ENCODE measurements at regions not wholly inside any gene's neighbourhood (a gene's known extent, or its start where the extent isn't known, plus 50 kb on each side); places are given as distances from the start of the nearest gene placed in this dataset.

GRCh38 chr9:1604942-1605560 lies 410.1 kb upstream of the SMARCA2 start:
- H3K4me3 ChIP-seq (ENCODE audit: low read depth, low read length), result no peak overlapping the region
- no peaks in the 10 kb centered on the region for H3K36me3 ChIP-seq (ENCODE audit: control insufficient read depth, insufficient read depth, low read length)
- no peaks in the 10 kb centered on the region for H3K27me3 ChIP-seq (ENCODE audit: control insufficient read depth, insufficient read depth, low read length)
- no peak overlapping the region for H3K9ac ChIP-seq (ENCODE audit: low read depth, low read length)
- no peaks in the 10 kb centered on the region for H3K9me3 ChIP-seq (ENCODE audit: control insufficient read depth, insufficient read depth, low read length)
- no peaks in the 10 kb centered on the region for H3K4me1 ChIP-seq (ENCODE audit: control insufficient read depth, insufficient read depth, low read length)

DNA sequence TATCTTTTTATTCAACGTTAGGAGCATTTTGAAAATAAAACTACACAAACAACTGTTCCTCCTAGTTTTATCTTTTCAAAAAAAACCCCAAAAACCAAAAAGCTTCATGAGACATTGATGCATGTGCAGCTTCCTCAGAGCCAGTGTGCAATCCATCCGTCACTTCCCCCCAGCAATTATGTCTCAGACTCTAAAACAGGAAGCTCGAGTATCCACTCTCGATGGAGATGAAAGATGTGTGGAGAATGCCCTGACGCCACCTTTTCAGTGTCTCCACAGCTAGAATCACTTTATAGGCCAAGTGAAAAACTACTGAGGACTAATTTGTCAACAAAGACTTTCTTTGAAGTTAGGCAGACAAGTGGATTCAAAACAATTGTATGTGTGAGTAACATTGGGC lies 408.9 kb upstream of the SMARCA2 start:
- H3K4me1 ChIP-seq (ENCODE audit: control insufficient read depth, insufficient read depth, low read length), result no peaks in the 10 kb centered on the region

GRCh38 chr9:1612886-1613285 lies 402.3 kb upstream of the SMARCA2 start:
- H3K36me3 ChIP-seq (ENCODE audit: control insufficient read depth, insufficient read depth, low read length), result no peaks in the 10 kb centered on the region
- no peaks in the 10 kb centered on the region for H3K9me3 ChIP-seq (ENCODE audit: control insufficient read depth, insufficient read depth, low read length)
- no peaks in the 10 kb centered on the region for H3K4me1 ChIP-seq (ENCODE audit: control insufficient read depth, insufficient read depth, low read length)
- no peaks in the 10 kb centered on the region for H3K27me3 ChIP-seq (ENCODE audit: control insufficient read depth, insufficient read depth, low read length)
- H3K9ac ChIP-seq (ENCODE audit: low read depth, low read length), result no peak overlapping the region
- no peak overlapping the region for H3K4me3 ChIP-seq (ENCODE audit: low read depth, low read length)

More for the DNA sequence above, 408.9 kb upstream of the SMARCA2 start:
- Histone ChIP-seq H3K36me3 (ENCODE audit: control insufficient read depth, insufficient read depth, low read length) (no peaks in the 10 kb centered on the region), H3K27me3 (ENCODE audit: control insufficient read depth, insufficient read depth, low read length) (no peaks in the 10 kb centered on the region), H3K4me3 (ENCODE audit: low read depth, low read length) (no peak overlapping the region), H3K9ac (ENCODE audit: low read depth, low read length) (no peak overlapping the region), H3K9me3 (ENCODE audit: control insufficient read depth, insufficient read depth, low read length) (no peaks in the 10 kb centered on the region)

- Histone ChIP-seq H3K9me3 (ENCODE audit: control insufficient read depth, insufficient read depth, low read length) (no peaks in the 10 kb centered on the region), H3K4me1 (ENCODE audit: control insufficient read depth, insufficient read depth, low read length) (no peaks in the 10 kb centered on the region), H3K27me3 (ENCODE audit: control insufficient read depth, insufficient read depth, low read length) (no peaks in the 10 kb centered on the region), H3K4me3 (ENCODE audit: low read depth, low read length) (no peak overlapping the region), H3K36me3 (ENCODE audit: control insufficient read depth, insufficient read depth, low read length) (no peaks in the 10 kb centered on the region), H3K9ac (ENCODE audit: low read depth, low read length) (no peak overlapping the region)
These were observed 397.7 kb upstream of the SMARCA2 start for GRCh38 chr9:1617419-1617818.

DNA sequence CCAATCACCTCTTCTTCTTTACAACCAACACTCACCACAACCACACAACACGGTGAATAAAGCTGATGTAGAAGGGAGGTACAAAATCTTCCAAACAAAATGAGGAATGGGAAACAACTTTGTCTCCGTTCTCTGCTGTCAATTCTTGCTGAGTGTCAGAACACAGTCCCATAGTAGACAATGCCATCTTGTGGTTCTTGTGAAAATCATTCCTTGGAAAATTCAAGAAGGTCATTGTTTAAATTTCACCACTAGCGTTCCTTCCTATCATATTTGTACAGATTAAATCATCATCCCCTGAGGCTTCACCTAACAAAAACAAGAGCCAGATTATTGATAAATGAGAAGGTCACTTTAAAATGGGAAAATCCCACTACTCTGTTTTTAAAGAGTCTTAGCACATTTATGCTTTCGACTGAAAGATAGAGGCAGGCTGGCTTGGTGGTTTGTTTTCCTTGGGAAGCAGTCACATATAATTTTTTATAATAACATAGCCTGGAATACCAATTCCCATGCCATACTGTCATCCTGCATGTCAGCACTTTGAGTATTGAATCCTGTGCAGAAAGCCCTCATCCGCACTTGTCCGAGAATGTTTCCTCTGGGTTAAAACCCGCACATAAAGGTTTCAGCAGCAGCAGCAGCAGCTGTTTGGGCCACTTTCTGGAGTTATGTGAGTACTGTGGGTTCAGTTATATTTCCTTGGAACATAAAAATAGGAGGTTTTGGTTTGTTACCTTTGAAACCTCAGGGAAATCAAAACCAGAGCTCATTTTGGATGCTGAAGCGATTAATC lies 395.0 kb upstream of the SMARCA2 start:
- Histone ChIP-seq H3K4me3 (ENCODE audit: low read depth, low read length) (no peak overlapping the region), H3K9ac (ENCODE audit: low read depth, low read length) (no peak overlapping the region), H3K36me3 (ENCODE audit: control insufficient read depth, insufficient read depth, low read length) (no peaks in the 10 kb centered on the region), H3K27me3 (ENCODE audit: control insufficient read depth, insufficient read depth, low read length) (no peaks in the 10 kb centered on the region), H3K4me1 (ENCODE audit: control insufficient read depth, insufficient read depth, low read length) (no peaks in the 10 kb centered on the region), H3K9me3 (ENCODE audit: control insufficient read depth, insufficient read depth, low read length) (no peaks in the 10 kb centered on the region)

GRCh38 chr9:1637401-1637800 lies 377.7 kb upstream of the SMARCA2 start:
- H3K4me3 ChIP-seq (ENCODE audit: low read depth, low read length), result no peak overlapping the region

GRCh38 chr9:1639166-1639565 lies 376.0 kb upstream of the SMARCA2 start:
- Histone ChIP-seq H3K9ac (ENCODE audit: low read depth, low read length) (no peak overlapping the region), H3K27me3 (ENCODE audit: control insufficient read depth, insufficient read depth, low read length) (no peaks in the 10 kb centered on the region), H3K4me1 (ENCODE audit: control insufficient read depth, insufficient read depth, low read length) (no peaks in the 10 kb centered on the region), H3K4me3 (ENCODE audit: low read depth, low read length) (no peak overlapping the region), H3K9me3 (ENCODE audit: control insufficient read depth, insufficient read depth, low read length) (no peaks in the 10 kb centered on the region), H3K36me3 (ENCODE audit: control insufficient read depth, insufficient read depth, low read length) (no peaks in the 10 kb centered on the region)

More at GRCh38 chr9:1637401-1637800, 377.7 kb upstream of the SMARCA2 start:
- Histone ChIP-seq H3K36me3 (ENCODE audit: control insufficient read depth, insufficient read depth, low read length) (no peaks in the 10 kb centered on the region), H3K4me1 (ENCODE audit: control insufficient read depth, insufficient read depth, low read length) (no peaks in the 10 kb centered on the region), H3K9ac (ENCODE audit: low read depth, low read length) (no peak overlapping the region), H3K9me3 (ENCODE audit: control insufficient read depth, insufficient read depth, low read length) (no peaks in the 10 kb centered on the region), H3K27me3 (ENCODE audit: control insufficient read depth, insufficient read depth, low read length) (no peaks in the 10 kb centered on the region)

DNA sequence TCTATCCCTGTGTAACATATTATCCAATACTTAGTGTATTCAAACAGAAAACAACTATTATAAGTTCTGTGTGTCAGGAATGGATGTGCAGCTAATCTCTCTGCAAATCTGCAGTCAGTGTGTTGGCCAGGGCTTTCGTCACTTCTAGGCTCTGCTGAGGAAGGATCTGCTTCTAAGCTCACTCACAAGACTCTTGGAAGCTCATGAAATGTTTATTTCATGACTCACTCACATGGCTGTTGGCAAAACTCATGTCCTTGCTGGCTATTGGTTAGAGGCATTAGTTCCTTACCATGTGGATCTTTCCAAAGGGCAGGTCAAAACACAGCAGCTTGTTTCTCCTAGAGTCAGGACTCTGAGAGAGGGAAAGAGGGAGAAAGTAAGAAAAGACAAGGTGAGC lies 367.4 kb upstream of the SMARCA2 start:
- Histone ChIP-seq H3K9ac (ENCODE audit: low read depth, low read length) (no peak overlapping the region), H3K4me1 (ENCODE audit: control insufficient read depth, insufficient read depth, low read length) (no peaks in the 10 kb centered on the region), H3K4me3 (ENCODE audit: low read depth, low read length) (no peak overlapping the region), H3K9me3 (ENCODE audit: control insufficient read depth, insufficient read depth, low read length) (no peaks in the 10 kb centered on the region), H3K27me3 (ENCODE audit: control insufficient read depth, insufficient read depth, low read length) (no peaks in the 10 kb centered on the region), H3K36me3 (ENCODE audit: control insufficient read depth, insufficient read depth, low read length) (no peaks in the 10 kb centered on the region)

DNA sequence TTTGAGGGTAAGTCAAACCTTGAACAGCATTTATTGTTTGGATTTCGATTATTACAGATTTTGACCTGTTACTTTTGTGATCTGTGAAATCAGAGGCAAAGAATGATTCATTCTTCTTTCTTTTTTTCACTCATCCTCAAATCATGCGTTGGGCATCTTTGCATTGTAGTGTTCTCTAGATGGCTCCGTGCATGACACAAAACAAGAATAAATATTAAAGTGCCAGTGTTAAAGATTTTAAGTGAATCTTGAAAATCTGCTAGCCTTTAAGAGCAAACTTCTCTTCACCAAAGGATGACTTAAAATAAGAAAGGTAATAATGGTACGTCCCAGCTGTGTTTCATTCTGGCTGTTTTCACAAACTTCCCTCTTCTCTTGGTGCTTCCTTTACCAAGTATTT lies 361.9 kb upstream of the SMARCA2 start:
- H3K9me3 ChIP-seq (ENCODE audit: control insufficient read depth, insufficient read depth, low read length), result no peaks in the 10 kb centered on the region
- no peaks in the 10 kb centered on the region for H3K27me3 ChIP-seq (ENCODE audit: control insufficient read depth, insufficient read depth, low read length)
- H3K9ac ChIP-seq (ENCODE audit: low read depth, low read length), result no peak overlapping the region
- no peaks in the 10 kb centered on the region for H3K36me3 ChIP-seq (ENCODE audit: control insufficient read depth, insufficient read depth, low read length)
- H3K4me1 ChIP-seq (ENCODE audit: control insufficient read depth, insufficient read depth, low read length), result no peaks in the 10 kb centered on the region
- no peak overlapping the region for H3K4me3 ChIP-seq (ENCODE audit: low read depth, low read length)

GRCh38 chr9:1658661-1659362 lies 356.3 kb upstream of the SMARCA2 start:
- Histone ChIP-seq H3K36me3 (ENCODE audit: control insufficient read depth, insufficient read depth, low read length) (no peaks in the 10 kb centered on the region), H3K4me3 (ENCODE audit: low read depth, low read length) (no peak overlapping the region)

DNA sequence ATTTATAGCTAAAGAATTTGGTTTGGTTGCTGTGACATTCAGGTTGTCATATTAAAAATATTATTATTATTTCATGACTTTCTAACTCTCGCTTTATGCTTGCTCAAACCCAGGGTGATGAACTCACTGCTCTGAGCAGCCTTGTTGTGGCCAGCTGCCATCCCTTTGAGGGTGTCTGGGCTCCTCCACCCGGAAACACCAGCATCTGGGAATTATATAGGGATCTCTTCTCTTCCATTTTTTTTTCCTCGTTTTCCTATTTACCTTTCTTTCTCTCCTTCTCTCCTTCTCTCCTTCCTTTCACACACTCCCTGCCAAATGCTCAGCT lies 355.8 kb upstream of the SMARCA2 start:
- Histone ChIP-seq H3K27me3 (ENCODE audit: control insufficient read depth, insufficient read depth, low read length) (no peaks in the 10 kb centered on the region), H3K4me3 (ENCODE audit: low read depth, low read length) (no peak overlapping the region), H3K9me3 (ENCODE audit: control insufficient read depth, insufficient read depth, low read length) (no peaks in the 10 kb centered on the region), H3K9ac (ENCODE audit: low read depth, low read length) (no peak overlapping the region), H3K4me1 (ENCODE audit: control insufficient read depth, insufficient read depth, low read length) (no peaks in the 10 kb centered on the region), H3K36me3 (ENCODE audit: control insufficient read depth, insufficient read depth, low read length) (no peaks in the 10 kb centered on the region)

More at GRCh38 chr9:1658661-1659362, 356.3 kb upstream of the SMARCA2 start:
- Histone ChIP-seq H3K9me3 (ENCODE audit: control insufficient read depth, insufficient read depth, low read length) (no peaks in the 10 kb centered on the region), H3K4me1 (ENCODE audit: control insufficient read depth, insufficient read depth, low read length) (no peaks in the 10 kb centered on the region), H3K9ac (ENCODE audit: low read depth, low read length) (no peak overlapping the region), H3K27me3 (ENCODE audit: control insufficient read depth, insufficient read depth, low read length) (no peaks in the 10 kb centered on the region)

DNA sequence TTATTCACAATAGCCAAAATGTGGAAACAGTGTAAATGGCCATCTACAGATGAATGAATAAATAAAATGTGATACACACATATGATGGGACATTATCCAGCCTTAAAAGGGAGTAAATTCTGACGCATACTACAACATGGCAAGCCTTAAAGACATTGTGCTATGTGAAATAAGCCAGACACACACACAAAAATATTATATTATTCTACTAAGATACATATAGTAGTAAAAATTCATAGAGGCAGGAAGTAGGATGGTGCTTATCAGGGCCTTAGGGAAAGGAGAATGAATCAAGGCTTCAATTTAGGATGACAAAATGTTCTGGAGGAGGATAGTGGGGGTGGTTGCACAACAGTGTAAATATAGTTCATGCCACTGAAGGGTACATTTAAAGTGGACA lies 346.7 kb upstream of the SMARCA2 start:
- no peaks in the 10 kb centered on the region for H3K4me1 ChIP-seq (ENCODE audit: control insufficient read depth, insufficient read depth, low read length)
- no peak overlapping the region for H3K4me3 ChIP-seq (ENCODE audit: low read depth, low read length)
- no peaks in the 10 kb centered on the region for H3K27me3 ChIP-seq (ENCODE audit: control insufficient read depth, insufficient read depth, low read length)
- no peaks in the 10 kb centered on the region for H3K9me3 ChIP-seq (ENCODE audit: control insufficient read depth, insufficient read depth, low read length)
- no peak overlapping the region for H3K9ac ChIP-seq (ENCODE audit: low read depth, low read length)
- H3K36me3 ChIP-seq (ENCODE audit: control insufficient read depth, insufficient read depth, low read length), result no peaks in the 10 kb centered on the region
